GM21737 (cell line): ENCODE measurements at regions not wholly inside any gene's neighbourhood (a gene's known extent, or its start where the extent isn't known, plus 50 kb on each side); places are given as distances from the start of the nearest gene placed in this dataset.

Experiments used
- ATAC-seq: cut with Tn5 transposase; IDR thresholded peaks from one replicate; pipeline ENCODE4 v1.9.1; 2021; ENCODE audit warnings: mild to moderate bottlenecking, moderate library complexity; ENCODE audit not compliant: unreplicated experiment

- ATAC-seq = no peak
Observed at GRCh38 chr1:4086085-4086850, 186.2 kb upstream of the C1orf174 start.

DNA sequence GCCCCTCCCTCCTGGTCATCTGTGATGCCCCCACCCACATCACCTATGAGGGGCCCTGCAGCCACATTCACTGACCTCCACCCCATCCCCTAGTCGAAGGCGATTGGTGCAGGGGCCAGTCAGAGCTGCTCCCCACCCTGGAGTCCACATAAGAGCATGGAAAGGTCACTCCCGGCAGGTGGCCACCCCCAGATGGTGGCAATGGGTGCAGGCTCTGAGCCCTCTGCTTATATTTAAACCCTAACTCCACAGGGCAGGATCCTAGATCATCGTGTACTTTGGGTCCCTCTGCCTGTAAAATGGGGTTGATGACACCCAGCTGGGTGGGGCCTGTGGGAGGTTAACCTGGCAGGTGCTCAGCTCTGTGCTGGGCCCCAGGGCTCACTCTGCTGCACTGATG is 186.8 kb upstream of the C1orf174 start:
- no peak for ATAC-seq

DNA sequence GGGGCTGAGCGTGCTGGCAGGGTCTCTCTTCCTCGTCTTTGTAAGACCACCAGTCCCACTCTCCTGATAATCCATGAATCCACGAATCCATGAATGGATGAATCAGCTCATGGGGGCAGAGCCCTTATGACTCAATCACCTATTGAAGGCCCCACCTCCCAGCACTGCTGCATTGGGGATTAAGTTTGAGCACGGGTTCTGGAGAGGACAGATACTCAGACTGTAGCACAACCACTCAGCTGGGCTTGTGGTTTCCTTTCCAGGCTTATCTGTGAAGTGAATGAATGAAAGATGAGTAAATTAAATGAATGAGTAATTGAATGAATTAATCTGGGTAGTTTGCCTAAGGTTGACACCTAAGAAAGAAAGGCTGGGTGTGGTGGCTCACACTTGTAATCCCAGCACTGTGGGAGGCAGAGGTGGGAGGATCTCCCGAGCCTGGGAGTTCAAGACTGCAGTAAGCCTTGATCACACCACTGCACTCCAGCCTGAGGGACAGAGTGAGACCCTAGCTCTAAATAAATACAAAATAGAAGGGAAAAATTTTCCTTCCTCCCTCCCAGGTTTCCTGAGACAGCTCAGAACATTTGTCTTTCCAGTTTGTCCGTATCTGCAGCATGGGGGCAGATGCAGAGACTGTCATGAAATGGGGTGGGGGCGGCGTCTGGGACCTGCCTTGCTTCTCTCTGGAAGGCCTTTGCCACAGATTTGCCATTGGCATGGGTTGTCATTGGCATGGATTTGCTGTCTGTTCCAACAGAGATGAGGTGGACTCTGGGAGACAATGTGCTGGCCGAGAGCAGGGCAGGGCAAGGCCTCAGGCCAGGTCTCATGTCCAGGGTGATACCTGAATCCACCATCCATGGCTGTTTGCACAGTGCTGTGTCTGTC is 187.7 kb upstream of the C1orf174 start:
- ATAC-seq = no peak

- no peak for ATAC-seq
Observed at GRCh38 chr1:4088676-4089075, 188.6 kb upstream of the C1orf174 start.

- no peak for ATAC-seq
Observed at GRCh38 chr1:4089421-4090175, 189.5 kb upstream of the C1orf174 start.

DNA sequence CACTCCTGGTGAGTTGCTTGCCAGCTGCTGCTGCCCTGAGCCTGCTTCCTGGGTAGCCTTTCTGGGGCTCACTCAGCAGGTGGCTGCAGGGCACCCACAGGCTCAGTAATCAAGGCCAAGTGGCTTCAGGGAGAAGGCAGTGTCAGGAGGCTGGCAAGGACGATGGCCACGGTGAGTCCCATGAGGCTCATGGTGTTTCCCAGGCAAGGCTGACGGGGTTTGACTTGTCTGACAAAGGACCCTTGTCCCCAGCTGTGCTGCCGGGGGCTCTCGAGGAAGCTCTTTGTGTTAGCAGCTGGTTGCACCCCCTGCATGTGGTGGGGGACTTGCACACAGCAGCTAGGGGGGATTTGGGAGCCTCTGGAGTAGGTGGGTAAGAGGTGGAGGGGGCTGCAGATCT is 190.5 kb upstream of the C1orf174 start:
- no peak for ATAC-seq

DNA sequence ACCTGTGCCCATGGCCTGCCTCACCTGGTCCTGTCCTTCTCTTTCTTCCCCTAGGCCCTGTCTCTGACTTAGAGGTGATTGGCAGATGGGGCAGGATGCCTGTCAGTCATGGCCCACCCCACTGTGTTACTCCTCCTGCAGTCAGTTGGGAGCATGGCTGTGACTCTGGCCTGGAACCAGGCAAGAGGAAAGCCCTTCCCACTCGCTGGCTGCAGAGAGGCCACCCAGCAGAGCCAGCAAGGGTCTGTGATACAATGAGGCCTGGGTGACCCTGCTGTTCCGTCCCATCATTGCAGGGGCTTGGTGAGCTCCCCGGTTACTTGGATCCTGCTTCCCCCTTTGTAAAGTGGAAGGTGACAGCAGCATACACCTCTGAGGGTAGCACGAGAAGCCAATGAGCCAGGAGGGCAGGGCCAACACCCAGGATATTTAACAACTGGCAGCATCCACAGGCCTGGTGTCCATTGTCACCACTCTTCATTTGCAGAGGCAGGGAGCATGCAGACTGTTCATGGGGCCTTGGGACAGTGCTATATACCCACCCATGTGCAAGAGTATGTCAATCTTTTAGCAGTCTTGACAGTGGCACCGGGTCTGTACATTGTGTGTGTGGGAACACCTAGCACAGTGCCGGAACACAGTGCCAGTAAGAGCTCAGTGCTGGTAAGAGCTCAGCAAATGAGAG is 191.0 kb upstream of the C1orf174 start:
- no peak for ATAC-seq

GRCh38 chr1:4091996-4092395 is 191.9 kb upstream of the C1orf174 start:
- ATAC-seq = no peak

GRCh38 chr1:4093856-4094565 is 193.9 kb upstream of the C1orf174 start:
- no peak for ATAC-seq

- no peak for ATAC-seq
Observed at GRCh38 chr1:4095433-4095971, 195.4 kb upstream of the C1orf174 start.

GRCh38 chr1:4101459-4102161 is 201.5 kb upstream of the C1orf174 start:
- no peak for ATAC-seq

DNA sequence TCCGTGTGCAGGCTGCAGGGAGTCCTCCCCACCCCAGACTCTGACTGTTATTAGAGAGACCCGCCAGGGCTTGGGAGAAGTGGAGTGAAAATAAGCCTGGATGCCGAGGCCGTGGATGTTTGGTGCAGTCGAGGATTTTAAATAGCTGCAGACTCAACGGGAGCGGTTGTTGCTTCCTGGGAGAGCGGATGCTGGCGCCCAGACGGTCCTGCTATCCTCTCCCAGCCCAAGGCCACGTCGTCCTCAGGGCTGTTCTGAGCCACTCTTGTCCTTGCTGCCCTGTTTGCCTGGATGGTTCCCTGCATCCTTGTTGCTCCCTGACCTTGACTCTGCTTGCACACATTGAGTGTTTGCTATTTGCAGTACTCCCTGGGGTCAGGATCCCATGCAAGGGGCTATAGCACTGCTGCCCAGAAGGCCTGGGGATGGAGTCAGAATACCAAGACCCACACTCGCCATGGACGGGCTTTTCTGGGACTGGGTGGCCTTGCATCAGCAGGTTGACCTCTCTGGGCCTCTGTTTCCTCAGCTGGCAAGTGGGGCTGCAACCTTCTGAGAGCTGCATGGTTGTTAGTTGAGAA is 205.3 kb upstream of the C1orf174 start:
- no peak for ATAC-seq

- ATAC-seq = no peak
Observed at GRCh38 chr1:4106731-4107130, 206.7 kb upstream of the C1orf174 start.

DNA sequence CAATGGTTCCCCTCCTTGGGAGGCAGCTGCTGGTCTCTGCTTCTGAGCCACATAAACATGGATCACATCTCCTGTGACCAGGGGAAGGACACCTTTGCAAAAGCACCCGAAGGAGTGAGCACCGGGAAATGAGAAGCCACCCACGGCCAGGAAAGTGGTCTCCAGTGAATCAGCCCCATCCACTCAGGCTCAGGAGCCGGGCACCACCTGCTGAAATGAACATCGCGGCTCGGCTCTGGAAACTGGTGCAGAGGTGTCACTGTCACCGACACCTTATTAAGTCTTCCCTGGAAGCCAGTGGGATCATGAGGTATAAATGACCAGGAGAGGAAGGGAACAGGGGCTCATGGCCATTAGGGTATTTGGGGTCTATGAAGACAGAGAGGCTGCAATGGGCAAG is 207.2 kb upstream of the C1orf174 start:
- no peak for ATAC-seq

- no peak for ATAC-seq
Observed at GRCh38 chr1:4108331-4108730, 208.3 kb upstream of the C1orf174 start.

- no peak for ATAC-seq
Observed at GRCh38 chr1:4108758-4109627, 208.9 kb upstream of the C1orf174 start.

DNA sequence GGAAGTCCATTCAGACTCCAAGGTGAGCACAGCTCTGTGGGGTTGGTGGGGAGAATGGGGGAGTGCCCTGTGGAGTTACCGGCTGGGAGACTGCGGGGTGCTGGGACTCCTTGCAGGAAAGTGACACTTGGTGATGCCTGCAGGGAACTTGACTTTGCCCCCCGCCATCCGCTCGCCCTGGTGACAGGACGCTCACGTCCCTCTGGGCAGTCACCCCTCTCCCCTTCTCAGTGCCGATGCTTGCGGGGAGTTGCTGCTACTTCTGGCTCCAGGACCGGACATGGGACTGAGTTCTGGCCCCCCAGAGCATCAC is 209.5 kb upstream of the C1orf174 start:
- ATAC-seq = no peak

GRCh38 chr1:4110888-4111287 is 210.8 kb upstream of the C1orf174 start:
- no peak for ATAC-seq
